ENCODE measurements at regions not wholly inside any gene's neighbourhood (a gene's known extent, or its start where the extent isn't known, plus 50 kb on each side); places are given as distances from the start of the nearest gene placed in this dataset.

- peaks cover 31% of the 10 kb centered on the region for H3K4me1 ChIP-seq (ENCODE audit: control insufficient read depth, insufficient read depth, low read length)
Measured at GRCh38 chr2:66789741-66790140, 354.8 kb downstream of the MEIS1 start.

GRCh38 chr2:66790651-66791181 lies 355.8 kb downstream of the MEIS1 start:
- Histone ChIP-seq H3K4me3 (ENCODE audit: low read length) (no peak overlapping the region), H3K36me3 (ENCODE audit: control insufficient read depth, insufficient read depth, low read length) (no peaks in the 10 kb centered on the region), H3K27ac (ENCODE audit: low read depth, low read length) (peak overlapping the region; percentile 76), H3K4me1 (ENCODE audit: control insufficient read depth, insufficient read depth, low read length) (peaks cover 31% of the 10 kb centered on the region), H3K9ac (ENCODE audit: low read length) (no peak overlapping the region), H3K27me3 (ENCODE audit: control insufficient read depth, insufficient read depth, low read length) (no peaks in the 10 kb centered on the region)

More at GRCh38 chr2:66789741-66790140, 354.8 kb downstream of the MEIS1 start:
- Histone ChIP-seq H3K27me3 (ENCODE audit: control insufficient read depth, insufficient read depth, low read length) (no peaks in the 10 kb centered on the region), H3K9ac (ENCODE audit: low read length) (no peak overlapping the region), H3K36me3 (ENCODE audit: control insufficient read depth, insufficient read depth, low read length) (no peaks in the 10 kb centered on the region), H3K27ac (ENCODE audit: low read depth, low read length) (peak overlapping the region; percentile 41), H3K4me3 (ENCODE audit: low read length) (no peak overlapping the region)

GRCh38 chr2:66794070-66794469 lies 359.1 kb downstream of the MEIS1 start:
- Histone ChIP-seq H3K4me3 (ENCODE audit: low read length) (no peak overlapping the region), H3K27ac (ENCODE audit: low read depth, low read length) (peak overlapping the region; percentile 79), H3K36me3 (ENCODE audit: control insufficient read depth, insufficient read depth, low read length) (no peaks in the 10 kb centered on the region), H3K4me1 (ENCODE audit: control insufficient read depth, insufficient read depth, low read length) (peaks cover 31% of the 10 kb centered on the region), H3K27me3 (ENCODE audit: control insufficient read depth, insufficient read depth, low read length) (no peaks in the 10 kb centered on the region), H3K9ac (ENCODE audit: low read length) (no peak overlapping the region)

- H3K27ac ChIP-seq (ENCODE audit: low read depth, low read length), result peak overlapping the region; percentile 79
- H3K36me3 ChIP-seq (ENCODE audit: control insufficient read depth, insufficient read depth, low read length), result no peaks in the 10 kb centered on the region
- H3K9ac ChIP-seq (ENCODE audit: low read length), result no peak overlapping the region
- no peak overlapping the region for H3K4me3 ChIP-seq (ENCODE audit: low read length)
- peaks cover 30% of the 10 kb centered on the region for H3K4me1 ChIP-seq (ENCODE audit: control insufficient read depth, insufficient read depth, low read length)
- no peaks in the 10 kb centered on the region for H3K27me3 ChIP-seq (ENCODE audit: control insufficient read depth, insufficient read depth, low read length)
Measured at GRCh38 chr2:66794551-66794950, 359.6 kb downstream of the MEIS1 start.

GRCh38 chr2:66802877-66803276 lies 368.0 kb downstream of the MEIS1 start:
- no peak overlapping the region for H3K4me3 ChIP-seq (ENCODE audit: low read length)
- peak overlapping the region; percentile 58 for H3K27ac ChIP-seq (ENCODE audit: low read depth, low read length)
- H3K9ac ChIP-seq (ENCODE audit: low read length), result no peak overlapping the region
- H3K27me3 ChIP-seq (ENCODE audit: control insufficient read depth, insufficient read depth, low read length), result no peaks in the 10 kb centered on the region
- H3K36me3 ChIP-seq (ENCODE audit: control insufficient read depth, insufficient read depth, low read length), result no peaks in the 10 kb centered on the region
- peaks cover 10% of the 10 kb centered on the region for H3K4me1 ChIP-seq (ENCODE audit: control insufficient read depth, insufficient read depth, low read length)

GRCh38 chr2:66803726-66804125 lies 368.8 kb downstream of the MEIS1 start:
- Histone ChIP-seq H3K4me3 (ENCODE audit: low read length) (no peak overlapping the region), H3K36me3 (ENCODE audit: control insufficient read depth, insufficient read depth, low read length) (no peaks in the 10 kb centered on the region), H3K27me3 (ENCODE audit: control insufficient read depth, insufficient read depth, low read length) (no peaks in the 10 kb centered on the region), H3K9ac (ENCODE audit: low read length) (no peak overlapping the region), H3K27ac (ENCODE audit: low read depth, low read length) (peak overlapping the region; percentile 83), H3K4me1 (ENCODE audit: control insufficient read depth, insufficient read depth, low read length) (peaks cover 10% of the 10 kb centered on the region)

GRCh38 chr2:66805016-66805865 lies 370.3 kb downstream of the MEIS1 start:
- H3K9ac ChIP-seq (ENCODE audit: low read length), result no peak overlapping the region

GRCh38 chr2:66805968-66806367 lies 371.0 kb downstream of the MEIS1 start:
- Histone ChIP-seq H3K27me3 (ENCODE audit: control insufficient read depth, insufficient read depth, low read length) (no peaks in the 10 kb centered on the region), H3K36me3 (ENCODE audit: control insufficient read depth, insufficient read depth, low read length) (no peaks in the 10 kb centered on the region), H3K4me1 (ENCODE audit: control insufficient read depth, insufficient read depth, low read length) (peaks cover 10% of the 10 kb centered on the region), H3K4me3 (ENCODE audit: low read length) (no peak overlapping the region), H3K27ac (ENCODE audit: low read depth, low read length) (peak overlapping the region; percentile 57), H3K9ac (ENCODE audit: low read length) (no peak overlapping the region)

More at GRCh38 chr2:66805016-66805865, 370.3 kb downstream of the MEIS1 start:
- peaks cover 10% of the 10 kb centered on the region for H3K4me1 ChIP-seq (ENCODE audit: control insufficient read depth, insufficient read depth, low read length)
- peak overlapping the region; percentile 83 for H3K27ac ChIP-seq (ENCODE audit: low read depth, low read length)
- no peaks in the 10 kb centered on the region for H3K27me3 ChIP-seq (ENCODE audit: control insufficient read depth, insufficient read depth, low read length)
- no peak overlapping the region for H3K4me3 ChIP-seq (ENCODE audit: low read length)
- H3K36me3 ChIP-seq (ENCODE audit: control insufficient read depth, insufficient read depth, low read length), result no peaks in the 10 kb centered on the region

GRCh38 chr2:66813525-66813924 lies 378.6 kb downstream of the MEIS1 start:
- H3K4me1 ChIP-seq (ENCODE audit: control insufficient read depth, insufficient read depth, low read length), result peaks cover 14% of the 10 kb centered on the region
- no peaks in the 10 kb centered on the region for H3K27me3 ChIP-seq (ENCODE audit: control insufficient read depth, insufficient read depth, low read length)
- H3K9ac ChIP-seq (ENCODE audit: low read length), result no peak overlapping the region
- H3K27ac ChIP-seq (ENCODE audit: low read depth, low read length), result peak overlapping the region; percentile 71
- H3K36me3 ChIP-seq (ENCODE audit: control insufficient read depth, insufficient read depth, low read length), result no peaks in the 10 kb centered on the region
- H3K4me3 ChIP-seq (ENCODE audit: low read length), result no peak overlapping the region

- Histone ChIP-seq H3K36me3 (ENCODE audit: control insufficient read depth, insufficient read depth, low read length) (no peaks in the 10 kb centered on the region), H3K9ac (ENCODE audit: low read length) (no peak overlapping the region), H3K27me3 (ENCODE audit: control insufficient read depth, insufficient read depth, low read length) (no peaks in the 10 kb centered on the region), H3K4me1 (ENCODE audit: control insufficient read depth, insufficient read depth, low read length) (peaks cover 14% of the 10 kb centered on the region), H3K4me3 (ENCODE audit: low read length) (no peak overlapping the region), H3K27ac (ENCODE audit: low read depth, low read length) (peak overlapping the region; percentile 71)
Measured at GRCh38 chr2:66813976-66814375, 379.1 kb downstream of the MEIS1 start.

GRCh38 chr2:66814916-66815315 lies 380.0 kb downstream of the MEIS1 start:
- Histone ChIP-seq H3K9ac (ENCODE audit: low read length) (no peak overlapping the region), H3K4me3 (ENCODE audit: low read length) (no peak overlapping the region), H3K36me3 (ENCODE audit: control insufficient read depth, insufficient read depth, low read length) (no peaks in the 10 kb centered on the region), H3K27me3 (ENCODE audit: control insufficient read depth, insufficient read depth, low read length) (no peaks in the 10 kb centered on the region), H3K4me1 (ENCODE audit: control insufficient read depth, insufficient read depth, low read length) (peaks cover 14% of the 10 kb centered on the region), H3K27ac (ENCODE audit: low read depth, low read length) (peak overlapping the region; percentile 45)

GRCh38 chr2:66815886-66816285 lies 381.0 kb downstream of the MEIS1 start:
- H3K36me3 ChIP-seq (ENCODE audit: control insufficient read depth, insufficient read depth, low read length), result no peaks in the 10 kb centered on the region
- no peak overlapping the region for H3K9ac ChIP-seq (ENCODE audit: low read length)
- peaks cover 14% of the 10 kb centered on the region for H3K4me1 ChIP-seq (ENCODE audit: control insufficient read depth, insufficient read depth, low read length)
- H3K27ac ChIP-seq (ENCODE audit: low read depth, low read length), result no peak overlapping the region
- H3K27me3 ChIP-seq (ENCODE audit: control insufficient read depth, insufficient read depth, low read length), result no peaks in the 10 kb centered on the region
- H3K4me3 ChIP-seq (ENCODE audit: low read length), result no peak overlapping the region

GRCh38 chr2:66821168-66821567 lies 386.2 kb downstream of the MEIS1 start:
- no peaks in the 10 kb centered on the region for H3K4me1 ChIP-seq (ENCODE audit: control insufficient read depth, insufficient read depth, low read length)
- no peak overlapping the region for H3K4me3 ChIP-seq (ENCODE audit: low read length)
- H3K9ac ChIP-seq (ENCODE audit: low read length), result no peak overlapping the region
- no peaks in the 10 kb centered on the region for H3K27me3 ChIP-seq (ENCODE audit: control insufficient read depth, insufficient read depth, low read length)
- H3K27ac ChIP-seq (ENCODE audit: low read depth, low read length), result no peak overlapping the region
- H3K36me3 ChIP-seq (ENCODE audit: control insufficient read depth, insufficient read depth, low read length), result no peaks in the 10 kb centered on the region

Measured in rectal smooth muscle tissue (tissue), 1 donor.